DMS153 treated with DMSO at 0.1 percent for 48 hours (cell line): ENCODE measurements at regions not wholly inside any gene's neighbourhood (a gene's known extent, or its start where the extent isn't known, plus 50 kb on each side); places are given as distances from the start of the nearest gene placed in this dataset.

Experiments
- DNase-seq: peaks from one replicate; lab custom pipeline; 2025; ENCODE audit not compliant: unreplicated experiment; lab: John Stamatoyannopoulos, UW

GRCh38 chr4:187301923-187302322 lies 578.3 kb upstream of the FAT1 start:
- DNase-seq, result no peak

GRCh38 chr4:187302457-187303150 lies 578.9 kb upstream of the FAT1 start:
- DNase-seq, result no peak

- no peak for DNase-seq
Observed at GRCh38 chr4:187304133-187304532, 580.5 kb upstream of the FAT1 start.

GRCh38 chr4:187307131-187307530 lies 583.5 kb upstream of the FAT1 start:
- DNase-seq, result no peak

- DNase-seq, result no peak
Observed at GRCh38 chr4:187309456-187309855, 585.8 kb upstream of the FAT1 start.

- no peak for DNase-seq
Observed at GRCh38 chr4:187312299-187312698, 588.6 kb upstream of the FAT1 start.

GRCh38 chr4:187317799-187318198 lies 594.1 kb upstream of the FAT1 start:
- DNase-seq, result no peak

GRCh38 chr4:187321711-187322110 lies 598.1 kb upstream of the FAT1 start:
- no peak for DNase-seq

GRCh38 chr4:187332141-187332540 lies 608.5 kb upstream of the FAT1 start:
- no peak for DNase-seq

GRCh38 chr4:187333151-187333550 lies 609.5 kb upstream of the FAT1 start:
- no peak for DNase-seq

GRCh38 chr4:187335339-187335738 lies 611.7 kb upstream of the FAT1 start:
- no peak for DNase-seq

GRCh38 chr4:187354740-187355139 lies 631.1 kb upstream of the FAT1 start:
- DNase-seq, result no peak

- peak; percentile 73 for DNase-seq
Observed at GRCh38 chr4:187357045-187357643, 633.5 kb upstream of the FAT1 start.

GRCh38 chr4:187357821-187358220 lies 634.2 kb upstream of the FAT1 start:
- peak; percentile 53 for DNase-seq

GRCh38 chr4:187362937-187363857 lies 632.4 kb upstream of the ZFP42 start:
- no peak for DNase-seq

- DNase-seq, result no peak
Observed at GRCh38 chr4:187364401-187364800, 631.2 kb upstream of the ZFP42 start.

- DNase-seq, result no peak
Observed at GRCh38 chr4:187364851-187365250, 630.7 kb upstream of the ZFP42 start.

GRCh38 chr4:187366530-187366929 lies 629.0 kb upstream of the ZFP42 start:
- no peak for DNase-seq

- no peak for DNase-seq
Observed at GRCh38 chr4:187370918-187371317, 624.7 kb upstream of the ZFP42 start.

GRCh38 chr4:187378441-187378840 lies 617.1 kb upstream of the ZFP42 start:
- no peak for DNase-seq

GRCh38 chr4:187380181-187380581 lies 615.4 kb upstream of the ZFP42 start:
- no peak for DNase-seq

GRCh38 chr4:187383181-187383580 lies 612.4 kb upstream of the ZFP42 start:
- no peak for DNase-seq
